ENCODE measurements at regions not wholly inside any gene's neighbourhood (a gene's known extent, or its start where the extent isn't known, plus 50 kb on each side); places are given as distances from the start of the nearest gene placed in this dataset.

DNA sequence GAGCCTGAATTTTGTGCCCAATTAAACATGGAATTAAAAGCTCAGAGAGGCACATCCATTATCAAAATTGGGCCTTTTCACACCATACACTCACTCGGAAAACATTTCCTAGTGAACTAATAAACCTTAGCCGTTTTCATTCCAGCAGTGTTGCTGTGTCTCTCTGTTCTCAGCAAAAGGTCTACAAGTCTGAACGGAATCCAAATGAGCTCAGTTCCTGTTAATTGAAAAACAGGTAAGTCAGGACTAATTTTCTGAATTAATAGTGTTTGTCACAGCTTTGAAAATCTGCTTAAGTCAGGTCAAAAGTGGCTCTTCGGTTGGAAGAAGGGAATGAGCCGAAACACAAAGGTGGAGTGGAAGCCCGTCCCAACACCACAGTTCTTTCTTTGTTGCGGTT, 163.3 kb upstream of the RALGAPA2 start:
- TF ChIP-seq, protein P1, sequence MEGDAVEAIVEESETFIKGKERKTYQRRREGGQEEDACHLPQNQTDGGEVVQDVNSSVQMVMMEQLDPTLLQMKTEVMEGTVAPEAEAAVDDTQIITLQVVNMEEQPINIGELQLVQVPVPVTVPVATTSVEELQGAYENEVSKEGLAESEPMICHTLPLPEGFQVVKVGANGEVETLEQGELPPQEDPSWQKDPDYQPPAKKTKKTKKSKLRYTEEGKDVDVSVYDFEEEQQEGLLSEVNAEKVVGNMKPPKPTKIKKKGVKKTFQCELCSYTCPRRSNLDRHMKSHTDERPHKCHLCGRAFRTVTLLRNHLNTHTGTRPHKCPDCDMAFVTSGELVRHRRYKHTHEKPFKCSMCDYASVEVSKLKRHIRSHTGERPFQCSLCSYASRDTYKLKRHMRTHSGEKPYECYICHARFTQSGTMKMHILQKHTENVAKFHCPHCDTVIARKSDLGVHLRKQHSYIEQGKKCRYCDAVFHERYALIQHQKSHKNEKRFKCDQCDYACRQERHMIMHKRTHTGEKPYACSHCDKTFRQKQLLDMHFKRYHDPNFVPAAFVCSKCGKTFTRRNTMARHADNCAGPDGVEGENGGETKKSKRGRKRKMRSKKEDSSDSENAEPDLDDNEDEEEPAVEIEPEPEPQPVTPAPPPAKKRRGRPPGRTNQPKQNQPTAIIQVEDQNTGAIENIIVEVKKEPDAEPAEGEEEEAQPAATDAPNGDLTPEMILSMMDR (IDR thresholded peaks at IDR 0.05) = no peak
- TF ChIP-seq, protein P2, sequence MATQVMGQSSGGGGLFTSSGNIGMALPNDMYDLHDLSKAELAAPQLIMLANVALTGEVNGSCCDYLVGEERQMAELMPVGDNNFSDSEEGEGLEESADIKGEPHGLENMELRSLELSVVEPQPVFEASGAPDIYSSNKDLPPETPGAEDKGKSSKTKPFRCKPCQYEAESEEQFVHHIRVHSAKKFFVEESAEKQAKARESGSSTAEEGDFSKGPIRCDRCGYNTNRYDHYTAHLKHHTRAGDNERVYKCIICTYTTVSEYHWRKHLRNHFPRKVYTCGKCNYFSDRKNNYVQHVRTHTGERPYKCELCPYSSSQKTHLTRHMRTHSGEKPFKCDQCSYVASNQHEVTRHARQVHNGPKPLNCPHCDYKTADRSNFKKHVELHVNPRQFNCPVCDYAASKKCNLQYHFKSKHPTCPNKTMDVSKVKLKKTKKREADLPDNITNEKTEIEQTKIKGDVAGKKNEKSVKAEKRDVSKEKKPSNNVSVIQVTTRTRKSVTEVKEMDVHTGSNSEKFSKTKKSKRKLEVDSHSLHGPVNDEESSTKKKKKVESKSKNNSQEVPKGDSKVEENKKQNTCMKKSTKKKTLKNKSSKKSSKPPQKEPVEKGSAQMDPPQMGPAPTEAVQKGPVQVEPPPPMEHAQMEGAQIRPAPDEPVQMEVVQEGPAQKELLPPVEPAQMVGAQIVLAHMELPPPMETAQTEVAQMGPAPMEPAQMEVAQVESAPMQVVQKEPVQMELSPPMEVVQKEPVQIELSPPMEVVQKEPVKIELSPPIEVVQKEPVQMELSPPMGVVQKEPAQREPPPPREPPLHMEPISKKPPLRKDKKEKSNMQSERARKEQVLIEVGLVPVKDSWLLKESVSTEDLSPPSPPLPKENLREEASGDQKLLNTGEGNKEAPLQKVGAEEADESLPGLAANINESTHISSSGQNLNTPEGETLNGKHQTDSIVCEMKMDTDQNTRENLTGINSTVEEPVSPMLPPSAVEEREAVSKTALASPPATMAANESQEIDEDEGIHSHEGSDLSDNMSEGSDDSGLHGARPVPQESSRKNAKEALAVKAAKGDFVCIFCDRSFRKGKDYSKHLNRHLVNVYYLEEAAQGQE (IDR thresholded peaks at IDR 0.05; ENCODE audit: insufficient read depth in 1 of 2, low read depth in 2 of 2, low read length in 1 of 2) = no peak
- TF ChIP-seq POLR2AphosphoS5 (IDR thresholded peaks at IDR 0.05; ENCODE audit: low read depth, low read length) (no peak), TCF7L2 (IDR thresholded peaks at IDR 0.05; ENCODE audit: low read depth, low read length) (no peak), SIN3A (IDR thresholded peaks at IDR 0.05; ENCODE audit: borderline replicate concordance, insufficient read depth, low read depth, low read length) (no peak)
- Histone ChIP-seq H3K27ac (ENCODE audit: low read length) (no peak overlapping the region), H3K4me1 (ENCODE audit: control insufficient read depth, insufficient read depth, low read length) (no peaks in the 10 kb centered on the region), H3K4me3 (ENCODE audit: low read depth in 2 of 2, low read length in 2 of 2) (no peak overlapping the region), H3K27me3 (ENCODE audit: control insufficient read depth, insufficient read depth, low read length) (peaks cover 2% of the 10 kb centered on the region; the same call in 1 of the 2 replicates), H3K36me3 (ENCODE audit: control insufficient read depth, insufficient read depth, low read length) (no peaks in the 10 kb centered on the region), H3K9me3 (ENCODE audit: control insufficient read depth, insufficient read depth, low read depth, low read length) (no peaks in the 10 kb centered on the region)
- intact Hi-C loops (cut with micrococcal nuclease; ENCODE audit: unreplicated experiment) = no loop called here
- CTCF ChIA-PET = no interaction called here
- no TSS peak for BruUV-seq (replicated peaks)
- ATAC-seq (no peak), DNase-seq (ENCODE audit: low read depth, low spot score) (no peak)
- POLR2A ChIA-PET = no interaction called here
- in situ Hi-C loops (cut with HindIII; ENCODE audit: low pct_unique_long_range_greater_than_20kb, low sequenced_read_pairs) = no loop called here

DNA sequence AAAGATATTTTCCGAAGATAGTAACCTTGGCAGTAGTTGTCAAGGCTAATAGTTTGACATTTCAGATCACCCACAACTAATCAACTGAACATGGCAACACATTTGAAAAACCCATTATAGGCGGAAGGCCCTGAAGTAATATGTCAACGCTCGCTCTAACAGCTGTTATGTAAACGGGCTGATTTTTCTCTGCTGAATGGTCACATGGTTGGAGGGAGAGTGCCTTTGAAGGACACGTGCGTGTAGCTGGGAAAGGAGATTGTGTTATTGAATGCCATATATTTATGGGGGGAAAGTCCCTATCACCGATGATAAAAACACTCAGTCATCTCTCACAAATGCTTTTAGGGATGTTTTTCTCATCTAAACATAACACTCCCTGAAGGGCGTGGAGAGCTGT, 160.0 kb upstream of the RALGAPA2 start:
- no peak for TF ChIP-seq POLR2AphosphoS5 (IDR thresholded peaks at IDR 0.05; ENCODE audit: low read depth, low read length)
- TF ChIP-seq, protein P1 (IDR thresholded peaks at IDR 0.05) = no peak
- TF ChIP-seq SIN3A (IDR thresholded peaks at IDR 0.05; ENCODE audit: borderline replicate concordance, insufficient read depth, low read depth, low read length) = no peak
- TF ChIP-seq, protein P2 (IDR thresholded peaks at IDR 0.05; ENCODE audit: insufficient read depth in 1 of 2, low read depth in 2 of 2, low read length in 1 of 2) = no peak
- no peak for TF ChIP-seq TCF7L2 (IDR thresholded peaks at IDR 0.05; ENCODE audit: low read depth, low read length)
- peaks cover 2% of the 10 kb centered on the region; the same call in 1 of the 2 replicates for H3K27me3 ChIP-seq (ENCODE audit: control insufficient read depth, insufficient read depth, low read length)
- H3K36me3 ChIP-seq (ENCODE audit: control insufficient read depth, insufficient read depth, low read length) = no peaks in the 10 kb centered on the region
- ATAC-seq (no peak), DNase-seq (ENCODE audit: low read depth, low spot score) (no peak)
- ChIA-PET POLR2A (no interaction called here), CTCF (no interaction called here)
- H3K9me3 ChIP-seq (ENCODE audit: control insufficient read depth, insufficient read depth, low read depth, low read length) = no peaks in the 10 kb centered on the region
- no peak overlapping the region for H3K4me3 ChIP-seq (ENCODE audit: low read depth in 2 of 2, low read length in 2 of 2)
- in situ Hi-C loops (cut with HindIII; ENCODE audit: low pct_unique_long_range_greater_than_20kb, low sequenced_read_pairs) = no loop called here
- no peaks in the 10 kb centered on the region for H3K4me1 ChIP-seq (ENCODE audit: control insufficient read depth, insufficient read depth, low read length)
- BruUV-seq (replicated peaks) = no TSS peak
- no peak overlapping the region for H3K27ac ChIP-seq (ENCODE audit: low read length)
- intact Hi-C loops (cut with micrococcal nuclease; ENCODE audit: unreplicated experiment) = no loop called here
